HepG2 (cell line): ENCODE measurements at regions not wholly inside any gene's neighbourhood (a gene's known extent, or its start where the extent isn't known, plus 50 kb on each side); places are given as distances from the start of the nearest gene placed in this dataset.

ENCODE experiments used
- ATAC-seq: fragments of 200-7000 bp; cut with Tn5 transposase; 3 replicates; pipeline ENCODE4 v1.9.1; 2020; ENCODE audit warnings: mild to moderate bottlenecking, moderate library complexity
- BruUV-seq: library from RNA; stranded (reverse); fragments of 400-500 nt; replicated peaks from 2 replicates; lab custom pipeline; 2021; lab: Mats Ljungman, UMichigan
- CTCF ChIA-PET: fragments of 300-600 bp; formaldehyde crosslinking; extraction: SDS; loops from one replicate; lab custom pipeline; 2021; ENCODE audit warnings: low total read pairs, inconsistent platforms, low intra/inter-chr PET ratio; lab: Yijun Ruan, JAX
- POLR2A ChIA-PET: fragments of 350-600 bp; sonication (Branson Sonifier 250); formaldehyde crosslinking; loops from one replicate; lab custom pipeline; 2020; ENCODE audit warnings: antibody characterized with exemption, inconsistent platforms; lab: Yijun Ruan, JAX
- DNase-seq: peaks from one replicate; pipeline ENCODE4 v3.0.0-alpha.2; 2015; ENCODE audit warnings: low spot score
- FAIRE-seq: peaks from 3 replicates; lab custom pipeline; 2011; peaks lifted over from hg19 to GRCh38; lab: Jason Lieb, UNC
- H2AFZ ChIP-seq: one replicate; pipeline ENCODE4 v1.6.1; 2011; ENCODE audit warnings: low read length, inconsistent platforms
- H3K27ac ChIP-seq: fragments of 300-600 bp; 3 replicates; pipeline ENCODE4 v1.8.0; 2011; ENCODE audit warnings: mixed run types, mild to moderate bottlenecking, mixed read lengths, low read length, inconsistent platforms; ENCODE audit not compliant: insufficient read depth; ENCODE audit errors: extremely low read length
- H3K27me3 ChIP-seq, 2 experiments: fragments of 200-600 bp in 1 of 2; 2 replicates in 1 of 2; 3 replicates in 1 of 2; pipeline versions ENCODE4 v1.6.0 to v1.8.0; 2011; ENCODE audit warnings: low read length in 2 of 2, mild to moderate bottlenecking in 2 of 2, moderate library complexity in 2 of 2, inconsistent platforms in 1 of 2; ENCODE audit not compliant: insufficient read depth in 2 of 2, control insufficient read depth in 1 of 2
- H3K36me3 ChIP-seq, 2 experiments: fragments of 200-600 bp in 1 of 2; replicated peaks in 1 of 2; 2 replicates in 1 of 2; 3 replicates in 1 of 2; pipeline versions ENCODE4 v1.5.1 to v1.8.0; 2011; ENCODE audit warnings: low read length in 2 of 2, inconsistent platforms in 1 of 2; ENCODE audit not compliant: insufficient read depth in 2 of 2, control insufficient read depth in 1 of 2
- H3K4me1 ChIP-seq: 2 replicates; pipeline ENCODE4 v1.5.1; 2012; ENCODE audit warnings: low read length, inconsistent platforms; ENCODE audit not compliant: insufficient read depth
- H3K4me2 ChIP-seq: 2 replicates; pipeline ENCODE4 v1.6.0; 2011; ENCODE audit warnings: low read depth, low read length, inconsistent platforms
- H3K4me3 ChIP-seq, 3 experiments: fragments of 200-600 bp in 1 of 3; sonication (generic), shearing (Covaris generic) in 1 of 3; replicated peaks in 1 of 3; 2 replicates each; pipeline ENCODE4 v1.5.1; 2011 to 2016; ENCODE audit warnings: low read length in 3 of 3, inconsistent platforms in 2 of 3, low read depth in 2 of 3, mild to moderate bottlenecking in 2 of 3, control low read depth in 1 of 3, mixed read lengths in 1 of 3; ENCODE audit not compliant: insufficient read depth in 1 of 3
- H3K79me2 ChIP-seq: one replicate; pipeline ENCODE4 v1.6.1; 2011; ENCODE audit warnings: low read length, inconsistent platforms; ENCODE audit not compliant: insufficient read depth
- H3K9ac ChIP-seq: 2 replicates; pipeline ENCODE4 v1.6.0; 2011; ENCODE audit warnings: mild to moderate bottlenecking, low read depth, low read length, inconsistent platforms; ENCODE audit not compliant: insufficient read depth
- H3K9me3 ChIP-seq: 2 replicates; pipeline ENCODE4 v1.5.1; 2012; ENCODE audit warnings: mild to moderate bottlenecking, low read length
- H4K20me1 ChIP-seq: 2 replicates; pipeline ENCODE4 v1.6.0; 2011; ENCODE audit warnings: inconsistent platforms, mild to moderate bottlenecking, low read length, moderate library complexity; ENCODE audit not compliant: insufficient read depth
- ERF ChIP-seq: IDR thresholded peaks from 2 replicates; pipeline ENCODE4 v1.6.1; 2018; ENCODE audit warnings: missing biosample characterization, missing genetic modification reagents
- SALL1 ChIP-seq: sonication (generic); formaldehyde crosslinking; IDR thresholded peaks from 2 replicates; pipeline ENCODE4 v1.8.0; 2022; ENCODE audit warnings: mild to moderate bottlenecking, missing genetic modification reagents
- SOX13 ChIP-seq, 3 experiments: fragments of 450-650 bp in 1 of 3; sonication (generic) in 1 of 3; formaldehyde crosslinking in 1 of 3; IDR thresholded peaks in 2 of 3; conservative IDR thresholded peaks in 1 of 3; 2 replicates each; pipeline versions ENCODE4 v1.5.0 to v1.6.1; 2016 to 2020; ENCODE audit warnings: antibody characterized with exemption in 1 of 3, mild to moderate bottlenecking in 1 of 3, missing compliant biosample characterization in 1 of 3, missing genetic modification reagents in 1 of 3, moderate library complexity in 1 of 3
- TOPORS ChIP-seq: sonication (generic); formaldehyde crosslinking; IDR thresholded peaks from 2 replicates; pipeline ENCODE4 v1.8.0; 2023; ENCODE audit warnings: mild to moderate bottlenecking, missing genetic modification reagents
- ZNF234 ChIP-seq: sonication (generic); formaldehyde crosslinking; conservative IDR thresholded peaks from 2 replicates; pipeline ENCODE4 v1.5.1; 2020; ENCODE audit warnings: mild to moderate bottlenecking, missing genetic modification reagents
- ZNF34 ChIP-seq: sonication (generic); formaldehyde crosslinking; IDR thresholded peaks from 2 replicates; pipeline ENCODE4 v1.4.0; 2020; ENCODE audit warnings: mild to moderate bottlenecking, missing genetic modification reagents, borderline replicate concordance
- ZNF746 ChIP-seq: sonication (generic); formaldehyde crosslinking; IDR thresholded peaks from 2 replicates; pipeline ENCODE4 v1.8.0; 2022; ENCODE audit warnings: mild to moderate bottlenecking, missing genetic modification reagents
- WGBS: methylation state at CpG from one replicate; pipeline ENCODE4 v1.1.6; 2017; ENCODE audit warnings: low lambda C conversion rate; 5-methylcytosine and 5-hydroxymethylcytosine counted together
- in situ Hi-C: cut with HindIII; loops from 2 replicates; pipeline ENCODE4 v1.10.0; 2017; ENCODE audit warnings: low pct_unique_long_range_greater_than_20kb; ENCODE audit not compliant: extremely low pct_ligation_motif_present
- intact Hi-C: fragments of 100-400 bp; cut with micrococcal nuclease; formaldehyde crosslinking; loops from one replicate; pipeline ENCODE4 v1.10.0; 2022; ENCODE audit not compliant: unreplicated experiment
- TF ChIP-seq, protein P1 (sequence below): sonication (generic); formaldehyde crosslinking; conservative IDR thresholded peaks from 2 replicates; pipeline ENCODE4 v1.8.0; 2022; ENCODE audit warnings: mild to moderate bottlenecking, moderate library complexity, missing genetic modification reagents

DNA sequence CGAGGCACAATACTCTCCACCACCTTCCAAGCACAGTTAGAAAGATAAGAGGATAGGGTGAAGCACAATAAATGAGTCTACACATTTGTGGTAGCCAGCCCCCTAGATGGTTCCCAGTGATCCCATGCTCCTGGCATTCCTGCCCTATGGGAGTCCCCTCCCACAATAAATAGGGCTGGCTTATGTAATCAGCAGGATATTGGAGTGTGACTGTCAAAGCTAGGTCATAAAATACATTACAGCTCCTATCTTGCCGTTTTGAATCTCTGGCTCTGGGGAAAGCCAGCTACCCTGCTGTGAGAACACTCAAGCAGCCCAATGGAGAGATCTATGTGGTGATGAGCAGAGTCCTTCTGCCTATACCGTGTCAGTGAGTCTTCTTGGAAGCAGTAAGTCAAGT, 198.7 kb upstream of the NOCT start:
- Histone ChIP-seq H3K36me3 (no peaks in the 10 kb centered on the region), H3K4me3 (no peak overlapping the region), H3K27me3 (no peaks in the 10 kb centered on the region), H4K20me1 (no peaks in the 10 kb centered on the region), H3K79me2 (no peaks in the 10 kb centered on the region), H3K9me3 (no peaks in the 10 kb centered on the region), H3K9ac (no peak overlapping the region), H3K4me2 (no peak overlapping the region), H2AFZ (no peak overlapping the region), H3K27ac (no peak overlapping the region), H3K4me1 (no peaks in the 10 kb centered on the region)
- in situ Hi-C loops: no loop called here
- TF ChIP-seq, protein P1, sequence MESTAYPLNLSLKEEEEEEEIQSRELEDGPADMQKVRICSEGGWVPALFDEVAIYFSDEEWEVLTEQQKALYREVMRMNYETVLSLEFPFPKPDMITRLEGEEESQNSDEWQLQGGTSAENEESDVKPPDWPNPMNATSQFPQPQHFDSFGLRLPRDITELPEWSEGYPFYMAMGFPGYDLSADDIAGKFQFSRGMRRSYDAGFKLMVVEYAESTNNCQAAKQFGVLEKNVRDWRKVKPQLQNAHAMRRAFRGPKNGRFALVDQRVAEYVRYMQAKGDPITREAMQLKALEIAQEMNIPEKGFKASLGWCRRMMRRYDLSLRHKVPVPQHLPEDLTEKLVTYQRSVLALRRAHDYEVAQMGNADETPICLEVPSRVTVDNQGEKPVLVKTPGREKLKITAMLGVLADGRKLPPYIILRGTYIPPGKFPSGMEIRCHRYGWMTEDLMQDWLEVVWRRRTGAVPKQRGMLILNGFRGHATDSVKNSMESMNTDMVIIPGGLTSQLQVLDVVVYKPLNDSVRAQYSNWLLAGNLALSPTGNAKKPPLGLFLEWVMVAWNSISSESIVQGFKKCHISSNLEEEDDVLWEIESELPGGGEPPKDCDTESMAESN (CRISPR knock-in tag): no peak
- TF ChIP-seq SOX13 (IDR thresholded peaks at IDR 0.05) (no peak), SOX13 (CRISPR knock-in tag; conservative IDR thresholded peaks at IDR 0.05 in 1 of 2, IDR thresholded peaks at IDR 0.05 in 1 of 2) (no peak), TOPORS (no peak), ZNF746 (CRISPR knock-in tag) (no peak), SALL1 (CRISPR knock-in tag) (no peak), ZNF34 (CRISPR knock-in tag) (no peak), ZNF234 (no peak), ERF (CRISPR knock-in tag) (no peak)
- POLR2A ChIA-PET: no interaction called here
- DNase-seq: no peak
- intact Hi-C loops: no loop called here
- CTCF ChIA-PET: no interaction called here
- FAIRE-seq: no peak
- ATAC-seq: no peak
- WGBS: 0% methylated on average over 3 of the region's 3 CpGs
- no TSS peak for BruUV-seq
